ENCODE measurements at regions not wholly inside any gene's neighbourhood (a gene's known extent, or its start where the extent isn't known, plus 50 kb on each side); places are given as distances from the start of the nearest gene placed in this dataset.
"Not testable (repeated sequence)": the region's sequence is repeated elsewhere in the genome, so short reads cannot be mapped to it uniquely, and the experiment has no call there.

DNA sequence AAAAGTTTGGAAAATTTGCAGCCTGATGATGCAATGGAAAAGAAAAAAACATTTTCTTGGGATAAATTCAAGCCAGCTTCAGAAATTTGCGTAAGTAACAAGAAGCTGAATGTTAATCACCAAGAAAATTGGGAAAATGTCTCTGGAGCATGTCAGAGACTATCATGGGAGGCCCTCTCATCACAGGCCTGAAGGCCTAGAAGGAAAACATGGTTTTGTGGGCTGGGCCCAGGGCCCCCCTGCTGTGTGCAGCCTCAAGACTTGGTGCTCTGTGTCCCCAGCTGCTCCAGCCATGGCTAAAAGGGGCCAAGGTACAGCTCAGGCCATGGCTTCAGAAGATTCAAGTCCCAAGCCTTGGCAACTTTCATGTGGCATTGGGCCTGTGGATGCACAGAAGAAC, 1049.8 kb upstream of the GRIA3 start:
- no peak overlapping the region for H3K27ac ChIP-seq (ENCODE audit: control insufficient read depth, insufficient read depth, low read length)
- no peaks in the 10 kb centered on the region for H3K79me2 ChIP-seq (ENCODE audit: control insufficient read depth, insufficient read depth, low read length)
- H3K9me1 ChIP-seq (ENCODE audit: control insufficient read depth, extremely low read depth, insufficient read depth, low read length): no peaks in the 10 kb centered on the region
- H3K4me1 ChIP-seq (ENCODE audit: control insufficient read depth, extremely low read depth, insufficient read depth, low read length): no peaks in the 10 kb centered on the region
- DNase-seq (ENCODE audit: low read depth, low spot score): no peak
- no peaks in the 10 kb centered on the region for H3K27me3 ChIP-seq (ENCODE audit: control insufficient read depth, extremely low read depth, insufficient read depth, low read length)
- no peak for FAIRE-seq
- H2AFZ ChIP-seq (ENCODE audit: control insufficient read depth, low read length): no peak overlapping the region
- no peaks in the 10 kb centered on the region for H3K9me3 ChIP-seq (ENCODE audit: control insufficient read depth, low read depth, low read length)
- no peak overlapping the region for H3K4me3 ChIP-seq (ENCODE audit: control insufficient read depth in 2 of 3, extremely low read depth in 1 of 3, insufficient read depth in 2 of 3, low read depth in 1 of 3, low read length in 3 of 3)
- no peak overlapping the region for H3K4me2 ChIP-seq (ENCODE audit: control insufficient read depth, extremely low read depth, insufficient read depth, low read depth, low read length)
- dilution Hi-C loops (cut with MboI; ENCODE audit: extremely low pct_ligation_motif_present, low sequenced_read_pairs): no loop called here
- H4K20me1 ChIP-seq (ENCODE audit: control insufficient read depth, extremely low read depth, insufficient read depth, low read length): no peaks in the 10 kb centered on the region
- H3K9ac ChIP-seq (ENCODE audit: control insufficient read depth, extremely low read depth, insufficient read depth, low read length): no peak overlapping the region
- no peak for TF ChIP-seq EZH2 (IDR thresholded peaks at IDR 0.05; ENCODE audit: low read length)
- TF ChIP-seq, protein P1, sequence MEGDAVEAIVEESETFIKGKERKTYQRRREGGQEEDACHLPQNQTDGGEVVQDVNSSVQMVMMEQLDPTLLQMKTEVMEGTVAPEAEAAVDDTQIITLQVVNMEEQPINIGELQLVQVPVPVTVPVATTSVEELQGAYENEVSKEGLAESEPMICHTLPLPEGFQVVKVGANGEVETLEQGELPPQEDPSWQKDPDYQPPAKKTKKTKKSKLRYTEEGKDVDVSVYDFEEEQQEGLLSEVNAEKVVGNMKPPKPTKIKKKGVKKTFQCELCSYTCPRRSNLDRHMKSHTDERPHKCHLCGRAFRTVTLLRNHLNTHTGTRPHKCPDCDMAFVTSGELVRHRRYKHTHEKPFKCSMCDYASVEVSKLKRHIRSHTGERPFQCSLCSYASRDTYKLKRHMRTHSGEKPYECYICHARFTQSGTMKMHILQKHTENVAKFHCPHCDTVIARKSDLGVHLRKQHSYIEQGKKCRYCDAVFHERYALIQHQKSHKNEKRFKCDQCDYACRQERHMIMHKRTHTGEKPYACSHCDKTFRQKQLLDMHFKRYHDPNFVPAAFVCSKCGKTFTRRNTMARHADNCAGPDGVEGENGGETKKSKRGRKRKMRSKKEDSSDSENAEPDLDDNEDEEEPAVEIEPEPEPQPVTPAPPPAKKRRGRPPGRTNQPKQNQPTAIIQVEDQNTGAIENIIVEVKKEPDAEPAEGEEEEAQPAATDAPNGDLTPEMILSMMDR (optimal IDR thresholded peaks at IDR 0.05 in 1 of 3, IDR thresholded peaks at IDR 0.05 in 1 of 3, conservative IDR thresholded peaks at IDR 0.05 in 1 of 3; ENCODE audit: extremely low read depth in 1 of 3, insufficient read depth in 2 of 3, low read length in 3 of 3): no peak
- H3K36me3 ChIP-seq (ENCODE audit: control insufficient read depth in 2 of 2, extremely low read depth in 1 of 2, insufficient read depth in 2 of 2, low read length in 2 of 2): no peaks in the 10 kb centered on the region

DNA sequence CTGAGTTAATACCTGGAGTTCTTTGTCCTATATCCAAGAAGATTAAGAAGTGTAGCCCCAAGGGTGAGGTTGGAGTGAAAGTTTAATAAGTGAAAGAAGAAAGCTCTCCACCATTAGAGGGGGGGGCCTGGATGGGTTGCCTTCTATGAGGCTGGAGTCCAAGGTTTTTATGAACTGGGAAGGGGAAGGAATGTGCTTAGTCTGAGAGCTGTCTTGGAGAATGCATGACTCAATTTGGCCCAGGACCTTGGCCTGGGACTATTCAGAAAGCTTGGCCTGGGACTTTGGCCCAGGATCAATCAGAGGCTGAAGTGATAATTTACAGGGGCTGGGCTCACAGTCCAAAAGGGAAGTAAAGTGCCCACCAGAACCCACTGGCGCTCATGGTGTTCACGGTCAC, 1049.0 kb upstream of the GRIA3 start:
- no peaks in the 10 kb centered on the region for H3K36me3 ChIP-seq (ENCODE audit: control insufficient read depth in 2 of 2, extremely low read depth in 1 of 2, insufficient read depth in 2 of 2, low read length in 2 of 2)
- H3K9me3 ChIP-seq (ENCODE audit: control insufficient read depth, low read depth, low read length): no peaks in the 10 kb centered on the region
- no peaks in the 10 kb centered on the region for H3K9me1 ChIP-seq (ENCODE audit: control insufficient read depth, extremely low read depth, insufficient read depth, low read length)
- no peak overlapping the region for H3K27ac ChIP-seq (ENCODE audit: control insufficient read depth, insufficient read depth, low read length)
- no peak overlapping the region for H2AFZ ChIP-seq (ENCODE audit: control insufficient read depth, low read length)
- H3K27me3 ChIP-seq (ENCODE audit: control insufficient read depth, extremely low read depth, insufficient read depth, low read length): no peaks in the 10 kb centered on the region
- no peak overlapping the region for H3K4me3 ChIP-seq (ENCODE audit: control insufficient read depth in 2 of 3, extremely low read depth in 1 of 3, insufficient read depth in 2 of 3, low read depth in 1 of 3, low read length in 3 of 3)
- H3K4me1 ChIP-seq (ENCODE audit: control insufficient read depth, extremely low read depth, insufficient read depth, low read length): no peaks in the 10 kb centered on the region
- FAIRE-seq (no peak), DNase-seq (ENCODE audit: low read depth, low spot score) (no peak)
- TF ChIP-seq, protein P1 (optimal IDR thresholded peaks at IDR 0.05 in 1 of 3, IDR thresholded peaks at IDR 0.05 in 1 of 3, conservative IDR thresholded peaks at IDR 0.05 in 1 of 3; ENCODE audit: extremely low read depth in 1 of 3, insufficient read depth in 2 of 3, low read length in 3 of 3): no peak
- H3K9ac ChIP-seq (ENCODE audit: control insufficient read depth, extremely low read depth, insufficient read depth, low read length): no peak overlapping the region
- no peaks in the 10 kb centered on the region for H3K79me2 ChIP-seq (ENCODE audit: control insufficient read depth, insufficient read depth, low read length)
- no peak overlapping the region for H3K4me2 ChIP-seq (ENCODE audit: control insufficient read depth, extremely low read depth, insufficient read depth, low read depth, low read length)
- no peaks in the 10 kb centered on the region for H4K20me1 ChIP-seq (ENCODE audit: control insufficient read depth, extremely low read depth, insufficient read depth, low read length)
- dilution Hi-C loops (cut with MboI; ENCODE audit: extremely low pct_ligation_motif_present, low sequenced_read_pairs): no loop called here

DNA sequence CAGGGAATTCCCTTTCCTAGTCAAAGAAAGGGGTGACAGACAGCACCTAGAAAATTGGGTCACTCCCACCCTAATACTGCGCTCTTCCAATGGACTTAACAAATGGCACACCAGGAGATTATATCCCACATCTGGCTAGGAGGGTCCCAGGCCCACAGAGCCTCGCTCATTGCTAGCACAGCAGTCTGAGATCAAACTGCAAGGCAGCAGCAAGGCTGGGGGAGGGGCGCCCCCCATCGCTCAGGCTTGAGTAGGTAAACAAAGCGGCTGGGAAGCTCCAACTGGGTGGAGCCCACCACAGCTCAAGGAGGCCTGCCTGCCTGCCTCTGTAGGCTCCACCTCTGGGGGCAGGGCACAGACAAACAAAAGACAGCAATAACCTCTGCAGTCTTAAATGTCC, 1043.9 kb upstream of the GRIA3 start:
- H3K79me2 ChIP-seq (ENCODE audit: control insufficient read depth, insufficient read depth, low read length); H3K27me3 ChIP-seq (ENCODE audit: control insufficient read depth, extremely low read depth, insufficient read depth, low read length); dilution Hi-C loops (cut with MboI; ENCODE audit: extremely low pct_ligation_motif_present, low sequenced_read_pairs); H3K9ac ChIP-seq (ENCODE audit: control insufficient read depth, extremely low read depth, insufficient read depth, low read length); H3K4me2 ChIP-seq (ENCODE audit: control insufficient read depth, extremely low read depth, insufficient read depth, low read depth, low read length); H3K4me3 ChIP-seq (ENCODE audit: control insufficient read depth in 2 of 3, extremely low read depth in 1 of 3, insufficient read depth in 2 of 3, low read depth in 1 of 3, low read length in 3 of 3); H2AFZ ChIP-seq (ENCODE audit: control insufficient read depth, low read length); FAIRE-seq; H3K9me3 ChIP-seq (ENCODE audit: control insufficient read depth, low read depth, low read length); H3K9me1 ChIP-seq (ENCODE audit: control insufficient read depth, extremely low read depth, insufficient read depth, low read length); DNase-seq (ENCODE audit: low read depth, low spot score); H3K4me1 ChIP-seq (ENCODE audit: control insufficient read depth, extremely low read depth, insufficient read depth, low read length); H3K36me3 ChIP-seq (ENCODE audit: control insufficient read depth in 2 of 2, extremely low read depth in 1 of 2, insufficient read depth in 2 of 2, low read length in 2 of 2); H3K27ac ChIP-seq (ENCODE audit: control insufficient read depth, insufficient read depth, low read length); H4K20me1 ChIP-seq (ENCODE audit: control insufficient read depth, extremely low read depth, insufficient read depth, low read length): not testable (repeated sequence)

Measured in keratinocyte (primary cell).